ENCODE measurements at regions not wholly inside any gene's neighbourhood (a gene's known extent, or its start where the extent isn't known, plus 50 kb on each side); places are given as distances from the start of the nearest gene placed in this dataset.

DNA sequence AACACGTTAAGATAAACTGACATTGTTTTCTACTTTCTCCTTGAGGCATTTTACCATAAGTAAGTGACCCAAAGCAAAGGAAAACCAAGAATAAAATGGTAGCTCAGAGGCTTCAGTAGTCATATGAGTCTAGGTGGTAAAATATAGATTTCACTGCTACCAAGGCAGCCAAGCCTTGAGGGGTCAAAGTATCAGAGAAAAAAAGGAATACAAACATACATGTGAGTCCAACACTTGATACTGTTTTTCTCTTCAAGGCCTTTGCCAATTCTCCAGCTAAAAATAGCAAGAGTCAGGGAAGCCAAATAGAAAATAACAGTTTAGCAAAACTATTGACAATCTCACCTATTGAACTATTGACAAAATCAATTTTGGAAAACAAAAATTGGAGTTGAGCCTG, 925.9 kb downstream of the BCL11A start:
- no peak for ATAC-seq
- TF ChIP-seq ZNF8 (CRISPR knock-in tag; IDR thresholded peaks at IDR 0.05) (no peak), RARB (CRISPR knock-in tag; IDR thresholded peaks at IDR 0.05) (no peak), CSDC2 (CRISPR knock-in tag; IDR thresholded peaks at IDR 0.05) (no peak), ZFP3 (CRISPR knock-in tag; IDR thresholded peaks at IDR 0.05) (no peak)

DNA sequence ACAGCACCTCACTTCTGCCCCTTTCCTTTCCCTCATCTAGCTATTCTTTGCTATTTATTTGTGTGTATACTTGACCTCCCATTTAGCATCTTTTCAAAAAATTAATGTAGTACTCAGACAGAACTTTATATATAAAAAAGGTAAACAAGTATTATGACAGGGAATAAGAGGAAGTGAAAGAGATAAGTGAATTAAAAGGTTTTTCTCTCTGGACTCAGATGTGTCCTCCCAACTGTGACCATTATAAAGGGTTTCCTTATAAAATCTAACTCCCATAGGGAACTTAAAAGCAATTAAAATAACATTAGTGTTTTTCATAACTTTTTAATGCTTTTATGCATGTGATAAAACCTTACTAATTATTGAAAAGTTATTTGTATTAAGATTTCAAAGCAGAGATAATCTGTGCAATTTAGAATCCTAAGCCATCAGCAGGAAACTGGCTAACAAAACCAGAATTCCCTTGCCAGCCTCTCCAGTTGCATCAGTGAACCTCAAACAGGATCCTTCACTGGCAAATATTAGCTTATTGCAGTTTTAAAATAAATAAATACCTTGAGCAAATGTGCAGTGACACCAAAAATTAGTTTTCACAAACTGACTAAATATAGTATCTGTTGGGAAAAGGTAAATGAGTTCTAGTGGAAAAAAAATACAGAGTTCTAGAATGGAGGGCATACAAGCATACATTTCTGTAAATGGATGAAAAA, 930.7 kb downstream of the BCL11A start:
- no peak for ATAC-seq
- TF ChIP-seq ZNF8 (CRISPR knock-in tag; IDR thresholded peaks at IDR 0.05) (no peak), GLIS3 (CRISPR knock-in tag; IDR thresholded peaks at IDR 0.05) (no peak)

- no peak for ATAC-seq
- no peak for TF ChIP-seq OSR1 (CRISPR knock-in tag; IDR thresholded peaks at IDR 0.05)
- TF ChIP-seq, protein P1, sequence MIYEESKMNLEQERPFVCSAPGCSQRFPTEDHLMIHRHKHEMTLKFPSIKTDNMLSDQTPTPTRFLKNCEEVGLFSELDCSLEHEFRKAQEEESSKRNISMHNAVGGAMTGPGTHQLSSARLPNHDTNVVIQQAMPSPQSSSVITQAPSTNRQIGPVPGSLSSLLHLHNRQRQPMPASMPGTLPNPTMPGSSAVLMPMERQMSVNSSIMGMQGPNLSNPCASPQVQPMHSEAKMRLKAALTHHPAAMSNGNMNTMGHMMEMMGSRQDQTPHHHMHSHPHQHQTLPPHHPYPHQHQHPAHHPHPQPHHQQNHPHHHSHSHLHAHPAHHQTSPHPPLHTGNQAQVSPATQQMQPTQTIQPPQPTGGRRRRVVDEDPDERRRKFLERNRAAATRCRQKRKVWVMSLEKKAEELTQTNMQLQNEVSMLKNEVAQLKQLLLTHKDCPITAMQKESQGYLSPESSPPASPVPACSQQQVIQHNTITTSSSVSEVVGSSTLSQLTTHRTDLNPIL (CRISPR knock-in tag; IDR thresholded peaks at IDR 0.05; ENCODE audit: low read depth), result no peak
- no peak for TF ChIP-seq ISL1 (CRISPR knock-in tag; IDR thresholded peaks at IDR 0.05)
- TF ChIP-seq, protein P2, sequence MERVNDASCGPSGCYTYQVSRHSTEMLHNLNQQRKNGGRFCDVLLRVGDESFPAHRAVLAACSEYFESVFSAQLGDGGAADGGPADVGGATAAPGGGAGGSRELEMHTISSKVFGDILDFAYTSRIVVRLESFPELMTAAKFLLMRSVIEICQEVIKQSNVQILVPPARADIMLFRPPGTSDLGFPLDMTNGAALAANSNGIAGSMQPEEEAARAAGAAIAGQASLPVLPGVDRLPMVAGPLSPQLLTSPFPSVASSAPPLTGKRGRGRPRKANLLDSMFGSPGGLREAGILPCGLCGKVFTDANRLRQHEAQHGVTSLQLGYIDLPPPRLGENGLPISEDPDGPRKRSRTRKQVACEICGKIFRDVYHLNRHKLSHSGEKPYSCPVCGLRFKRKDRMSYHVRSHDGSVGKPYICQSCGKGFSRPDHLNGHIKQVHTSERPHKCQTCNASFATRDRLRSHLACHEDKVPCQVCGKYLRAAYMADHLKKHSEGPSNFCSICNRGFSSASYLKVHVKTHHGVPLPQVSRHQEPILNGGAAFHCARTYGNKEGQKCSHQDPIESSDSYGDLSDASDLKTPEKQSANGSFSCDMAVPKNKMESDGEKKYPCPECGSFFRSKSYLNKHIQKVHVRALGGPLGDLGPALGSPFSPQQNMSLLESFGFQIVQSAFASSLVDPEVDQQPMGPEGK (CRISPR knock-in tag; IDR thresholded peaks at IDR 0.05; ENCODE audit: borderline replicate concordance), result no peak
- TF ChIP-seq GLIS3 (CRISPR knock-in tag; IDR thresholded peaks at IDR 0.05), result no peak
- TF ChIP-seq ZFP3 (CRISPR knock-in tag; IDR thresholded peaks at IDR 0.05), result no peak
- no peak for TF ChIP-seq ZFP30 (CRISPR knock-in tag; IDR thresholded peaks at IDR 0.05)
Measured at GRCh38 chr2:59604123-59604522, 949.3 kb downstream of the BCL11A start.

DNA sequence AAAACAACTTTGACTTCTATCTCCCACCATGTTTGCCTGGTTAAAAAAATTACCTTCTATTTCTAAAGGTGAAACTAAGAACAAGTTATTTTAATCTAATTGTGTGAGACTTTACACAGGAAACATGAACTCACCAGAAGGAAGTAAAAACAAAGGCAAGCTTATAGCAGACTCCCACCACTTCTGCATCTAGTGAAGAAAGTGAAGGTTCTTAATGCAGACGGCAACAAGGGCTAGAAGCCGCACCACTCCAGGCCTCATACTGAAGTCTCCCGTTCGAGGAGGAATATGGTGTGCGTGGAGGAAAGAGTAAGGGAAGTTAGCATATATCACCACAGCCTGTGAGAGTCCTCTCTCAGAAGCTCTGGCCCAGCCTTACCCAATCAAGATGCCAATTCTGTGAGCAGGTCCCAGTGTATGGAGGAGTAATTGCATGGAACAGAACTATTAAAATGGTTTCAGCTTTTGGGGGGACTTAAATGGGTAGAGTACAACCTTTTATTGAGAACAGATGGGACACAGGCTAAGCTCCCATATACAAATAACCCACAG, 958.7 kb downstream of the BCL11A start:
- ATAC-seq, result no peak

More for the DNA sequence above, 958.7 kb downstream of the BCL11A start:
- no peak for TF ChIP-seq TSHZ2 (CRISPR knock-in tag; IDR thresholded peaks at IDR 0.05)
- TF ChIP-seq OSR1 (CRISPR knock-in tag; IDR thresholded peaks at IDR 0.05), result no peak
- TF ChIP-seq GLIS3 (CRISPR knock-in tag; IDR thresholded peaks at IDR 0.05), result no peak
- no peak for TF ChIP-seq ZNF70 (CRISPR knock-in tag; IDR thresholded peaks at IDR 0.05)
- TF ChIP-seq ZFP30 (CRISPR knock-in tag; IDR thresholded peaks at IDR 0.05), result no peak
- no peak for TF ChIP-seq CSDC2 (CRISPR knock-in tag; IDR thresholded peaks at IDR 0.05)
- TF ChIP-seq, protein P3, sequence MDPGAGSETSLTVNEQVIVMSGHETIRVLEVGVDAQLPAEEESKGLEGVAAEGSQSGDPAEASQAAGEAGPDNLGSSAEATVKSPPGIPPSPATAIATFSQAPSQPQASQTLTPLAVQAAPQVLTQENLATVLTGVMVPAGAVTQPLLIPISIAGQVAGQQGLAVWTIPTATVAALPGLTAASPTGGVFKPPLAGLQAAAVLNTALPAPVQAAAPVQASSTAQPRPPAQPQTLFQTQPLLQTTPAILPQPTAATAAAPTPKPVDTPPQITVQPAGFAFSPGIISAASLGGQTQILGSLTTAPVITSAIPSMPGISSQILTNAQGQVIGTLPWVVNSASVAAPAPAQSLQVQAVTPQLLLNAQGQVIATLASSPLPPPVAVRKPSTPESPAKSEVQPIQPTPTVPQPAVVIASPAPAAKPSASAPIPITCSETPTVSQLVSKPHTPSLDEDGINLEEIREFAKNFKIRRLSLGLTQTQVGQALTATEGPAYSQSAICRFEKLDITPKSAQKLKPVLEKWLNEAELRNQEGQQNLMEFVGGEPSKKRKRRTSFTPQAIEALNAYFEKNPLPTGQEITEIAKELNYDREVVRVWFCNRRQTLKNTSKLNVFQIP (CRISPR knock-in tag; IDR thresholded peaks at IDR 0.05; ENCODE audit: borderline replicate concordance, low read depth), result no peak
- TF ChIP-seq ISL1 (CRISPR knock-in tag; IDR thresholded peaks at IDR 0.05), result no peak
- no peak for TF ChIP-seq PPARA (CRISPR knock-in tag; IDR thresholded peaks at IDR 0.05; ENCODE audit: borderline replicate concordance)
- TF ChIP-seq RARB (CRISPR knock-in tag; IDR thresholded peaks at IDR 0.05), result no peak
- no peak for TF ChIP-seq ESRRG (CRISPR knock-in tag; IDR thresholded peaks at IDR 0.05)
- TF ChIP-seq ZC3H10 (CRISPR knock-in tag; IDR thresholded peaks at IDR 0.05), result no peak
- TF ChIP-seq, protein P1 (CRISPR knock-in tag; IDR thresholded peaks at IDR 0.05; ENCODE audit: low read depth), result no peak
